Keratinocyte (primary cell): ENCODE measurements at regions not wholly inside any gene's neighbourhood (a gene's known extent, or its start where the extent isn't known, plus 50 kb on each side); places are given as distances from the start of the nearest gene placed in this dataset.

ENCODE experiments used
- DNase-seq: peaks from one replicate; pipeline ENCODE4 v3.0.0-alpha.2; 2011; ENCODE audit warnings: low read depth, missing footprints, low spot score
- FAIRE-seq: peaks from 2 replicates; lab custom pipeline; 2011; peaks lifted over from hg19 to GRCh38; lab: Jason Lieb, UNC
- H2AFZ ChIP-seq: 2 replicates; pipeline ENCODE4 v1.6.0; 2012; ENCODE audit warnings: low read length, control low read depth, inconsistent platforms; ENCODE audit not compliant: control insufficient read depth
- H3K27ac ChIP-seq: 2 replicates; pipeline ENCODE4 v1.5.1; 2011; ENCODE audit warnings: low read length; ENCODE audit not compliant: control insufficient read depth, insufficient read depth
- H3K27me3 ChIP-seq: 3 replicates; pipeline ENCODE4 v1.6.0; 2011; ENCODE audit warnings: low read length; ENCODE audit not compliant: control insufficient read depth, insufficient read depth; ENCODE audit errors: extremely low read depth
- H3K36me3 ChIP-seq, 2 experiments: 2 replicates in 1 of 2; 3 replicates in 1 of 2; pipeline ENCODE4 v1.5.1; 2011; ENCODE audit warnings: low read length in 2 of 2, mild to moderate bottlenecking in 1 of 2; ENCODE audit not compliant: control insufficient read depth in 2 of 2, insufficient read depth in 2 of 2; ENCODE audit errors: extremely low read depth in 1 of 2
- H3K4me1 ChIP-seq: 3 replicates; pipeline ENCODE4 v1.5.1; 2011; ENCODE audit warnings: low read length; ENCODE audit not compliant: control insufficient read depth, insufficient read depth; ENCODE audit errors: extremely low read depth
- H3K4me2 ChIP-seq: 3 replicates; pipeline ENCODE4 v1.6.0; 2011; ENCODE audit warnings: low read depth, low read length; ENCODE audit not compliant: control insufficient read depth, insufficient read depth; ENCODE audit errors: extremely low read depth
- H3K4me3 ChIP-seq, 3 experiments: fragments of 200-600 bp in 1 of 3; sonication (generic) in 1 of 3; 2 replicates in 2 of 3; 3 replicates in 1 of 3; pipeline ENCODE4 v1.5.1; 2011 to 2016; ENCODE audit warnings: low read length in 3 of 3, mild to moderate bottlenecking in 3 of 3, control low read depth in 2 of 3, inconsistent platforms in 1 of 3, low read depth in 1 of 3, mixed read lengths in 1 of 3, mixed run types in 1 of 3, moderate library complexity in 1 of 3; ENCODE audit not compliant: control insufficient read depth in 2 of 3, insufficient read depth in 2 of 3; ENCODE audit errors: extremely low read depth in 1 of 3
- H3K79me2 ChIP-seq: 2 replicates; pipeline ENCODE4 v1.6.0; 2012; ENCODE audit warnings: low read length; ENCODE audit not compliant: control insufficient read depth, insufficient read depth
- H3K9ac ChIP-seq: 3 replicates; pipeline ENCODE4 v1.6.0; 2011; ENCODE audit warnings: low read length; ENCODE audit not compliant: control insufficient read depth, insufficient read depth; ENCODE audit errors: extremely low read depth
- H3K9me1 ChIP-seq: 3 replicates; pipeline ENCODE4 v1.6.0; 2011; ENCODE audit warnings: low read length; ENCODE audit not compliant: control insufficient read depth, insufficient read depth; ENCODE audit errors: extremely low read depth
- H3K9me3 ChIP-seq: 2 replicates; pipeline ENCODE4 v1.5.1; 2012; ENCODE audit warnings: low read depth, low read length; ENCODE audit not compliant: control insufficient read depth
- H4K20me1 ChIP-seq: 3 replicates; pipeline ENCODE4 v1.6.0; 2011; ENCODE audit warnings: low read length; ENCODE audit not compliant: control insufficient read depth, insufficient read depth; ENCODE audit errors: extremely low read depth
- EZH2 ChIP-seq: IDR thresholded peaks from one replicate; pipeline ENCODE4 v1.6.1; 2012; ENCODE audit warnings: inconsistent platforms, mild to moderate bottlenecking, low read length, moderate library complexity
- dilution Hi-C: fragments of 300-500 bp; cut with MboI; formaldehyde crosslinking; loops from one replicate; pipeline ENCODE4 v1.7.0; 2020; ENCODE audit warnings: low sequenced_read_pairs; ENCODE audit not compliant: extremely low pct_ligation_motif_present
- TF ChIP-seq, protein P1 (sequence below), 3 experiments: IDR thresholded peaks in 1 of 3; conservative IDR thresholded peaks in 1 of 3; optimal IDR thresholded peaks in 1 of 3; 2 replicates in 2 of 3; 3 replicates in 1 of 3; pipeline versions ENCODE3 to v1.5.1; 2011; ENCODE audit warnings: low read length in 3 of 3, mild to moderate bottlenecking in 3 of 3, moderate library complexity in 2 of 3, control low read depth in 1 of 3, inconsistent platforms in 1 of 3; ENCODE audit not compliant: insufficient read depth in 2 of 3; ENCODE audit errors: extremely low read depth in 1 of 3

DNA sequence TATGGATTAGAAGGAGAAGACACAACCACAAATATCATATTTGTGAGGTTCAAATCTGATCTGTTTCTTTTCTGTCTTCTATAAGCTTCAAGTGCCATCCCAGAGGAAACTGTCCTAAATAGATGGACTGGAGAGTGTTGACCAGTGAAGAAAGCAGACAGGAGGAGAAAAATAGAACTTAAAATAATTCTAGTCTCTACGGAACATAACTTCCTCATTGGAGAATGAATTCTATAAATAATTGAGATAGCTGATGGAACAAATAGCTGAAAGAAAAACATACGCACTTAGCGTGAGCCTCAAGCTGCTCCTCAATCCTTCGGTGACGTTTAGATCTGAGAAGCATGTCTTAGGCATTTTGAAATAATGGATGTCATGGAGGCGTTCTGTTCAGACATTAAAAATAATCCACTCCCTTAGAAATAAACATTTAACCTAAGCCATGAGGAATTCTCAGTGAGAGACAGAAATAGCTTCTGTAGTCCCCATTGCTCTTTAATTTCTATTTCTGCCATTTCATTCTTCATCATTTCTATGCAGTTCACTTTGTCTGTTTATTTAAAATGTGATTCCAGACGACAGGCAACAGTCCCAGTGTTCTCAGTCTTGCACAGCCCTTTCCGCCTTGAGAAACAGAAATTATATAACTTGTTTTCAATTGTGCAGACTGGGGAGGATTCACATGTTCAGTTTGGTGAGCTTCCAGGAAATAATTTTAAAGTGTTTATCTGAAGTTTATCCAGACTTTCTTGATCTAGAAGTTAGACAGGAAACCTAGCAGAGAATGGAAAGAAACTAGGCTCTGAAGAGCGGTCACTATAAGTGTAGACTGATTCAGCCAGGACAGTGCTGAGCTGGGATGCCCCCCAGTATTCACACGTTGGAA, 97.3 kb downstream of the NR1D2 start:
- FAIRE-seq: no peak
- dilution Hi-C loops: no loop called here

DNA sequence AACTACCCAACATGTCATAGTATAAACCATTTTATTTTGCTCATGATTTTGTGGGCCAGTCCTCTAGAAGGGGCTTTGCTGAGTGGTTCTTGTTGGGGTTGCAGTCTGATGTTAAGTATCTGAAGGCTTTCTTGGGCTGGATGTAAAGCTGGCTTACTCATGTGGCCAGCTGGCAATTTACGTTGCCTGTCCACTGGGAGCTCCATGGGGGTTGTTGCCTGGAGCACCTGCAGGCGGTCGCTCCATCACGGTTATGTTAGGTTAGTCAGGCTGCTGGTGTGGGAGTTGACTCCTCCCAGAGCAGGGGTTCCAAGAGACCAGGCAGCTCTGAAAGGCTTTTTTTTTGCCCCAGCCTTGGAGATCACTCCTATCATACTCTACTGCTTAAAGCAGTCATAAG, 98.1 kb downstream of the NR1D2 start:
- H4K20me1 ChIP-seq: no peaks in the 10 kb centered on the region
- H3K27ac ChIP-seq: no peak overlapping the region
- dilution Hi-C loops: no loop called here

More for the DNA sequence above, 97.3 kb downstream of the NR1D2 start:
- Histone ChIP-seq H3K4me3 (no peak overlapping the region), H3K79me2 (no peaks in the 10 kb centered on the region), H3K36me3 (no peaks in the 10 kb centered on the region), H2AFZ (no peak overlapping the region), H3K9me1 (no peaks in the 10 kb centered on the region), H3K9ac (no peak overlapping the region), H3K27ac (no peak overlapping the region), H3K27me3 (no peaks in the 10 kb centered on the region), H3K4me1 (peaks cover 2% of the 10 kb centered on the region), H3K9me3 (no peaks in the 10 kb centered on the region), H3K4me2 (no peak overlapping the region), H4K20me1 (no peaks in the 10 kb centered on the region)
- no peak for TF ChIP-seq EZH2
- TF ChIP-seq, protein P1, sequence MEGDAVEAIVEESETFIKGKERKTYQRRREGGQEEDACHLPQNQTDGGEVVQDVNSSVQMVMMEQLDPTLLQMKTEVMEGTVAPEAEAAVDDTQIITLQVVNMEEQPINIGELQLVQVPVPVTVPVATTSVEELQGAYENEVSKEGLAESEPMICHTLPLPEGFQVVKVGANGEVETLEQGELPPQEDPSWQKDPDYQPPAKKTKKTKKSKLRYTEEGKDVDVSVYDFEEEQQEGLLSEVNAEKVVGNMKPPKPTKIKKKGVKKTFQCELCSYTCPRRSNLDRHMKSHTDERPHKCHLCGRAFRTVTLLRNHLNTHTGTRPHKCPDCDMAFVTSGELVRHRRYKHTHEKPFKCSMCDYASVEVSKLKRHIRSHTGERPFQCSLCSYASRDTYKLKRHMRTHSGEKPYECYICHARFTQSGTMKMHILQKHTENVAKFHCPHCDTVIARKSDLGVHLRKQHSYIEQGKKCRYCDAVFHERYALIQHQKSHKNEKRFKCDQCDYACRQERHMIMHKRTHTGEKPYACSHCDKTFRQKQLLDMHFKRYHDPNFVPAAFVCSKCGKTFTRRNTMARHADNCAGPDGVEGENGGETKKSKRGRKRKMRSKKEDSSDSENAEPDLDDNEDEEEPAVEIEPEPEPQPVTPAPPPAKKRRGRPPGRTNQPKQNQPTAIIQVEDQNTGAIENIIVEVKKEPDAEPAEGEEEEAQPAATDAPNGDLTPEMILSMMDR (optimal IDR thresholded peaks at IDR 0.05 in 1 of 3, IDR thresholded peaks at IDR 0.05 in 1 of 3, conservative IDR thresholded peaks at IDR 0.05 in 1 of 3; ENCODE audit: extremely low read depth in 1 of 3, insufficient read depth in 2 of 3, low read length in 3 of 3): no peak
- no peak for DNase-seq

More for the DNA sequence above, 98.1 kb downstream of the NR1D2 start:
- Histone ChIP-seq H3K9me1 (no peaks in the 10 kb centered on the region), H3K4me1 (peaks cover 9% of the 10 kb centered on the region), H3K9me3 (no peaks in the 10 kb centered on the region), H2AFZ (no peak overlapping the region), H3K4me3 (no peak overlapping the region), H3K27me3 (no peaks in the 10 kb centered on the region), H3K79me2 (no peaks in the 10 kb centered on the region), H3K9ac (no peak overlapping the region), H3K4me2 (no peak overlapping the region), H3K36me3 (no peaks in the 10 kb centered on the region)
- TF ChIP-seq, protein P1 (optimal IDR thresholded peaks at IDR 0.05 in 1 of 3, IDR thresholded peaks at IDR 0.05 in 1 of 3, conservative IDR thresholded peaks at IDR 0.05 in 1 of 3; ENCODE audit: extremely low read depth in 1 of 3, insufficient read depth in 2 of 3, low read length in 3 of 3): no peak
- no peak for TF ChIP-seq EZH2
- FAIRE-seq (no peak), DNase-seq (no peak)
